Suprapubic skin (tissue), 4 donors: ENCODE measurements at regions not wholly inside any gene's neighbourhood (a gene's known extent, or its start where the extent isn't known, plus 50 kb on each side); places are given as distances from the start of the nearest gene placed in this dataset.

Experiments
- DNase-seq, 2 donors: peaks; one replicate each; pipeline ENCODE4 v3.0.0-alpha.2; 2019; ENCODE audit warnings: low spot score in 2 of 2
- H3K27ac ChIP-seq: fragments of 200-600 bp; sonication (generic); one replicate; pipeline ENCODE4 v1.5.1; 2019
- H3K27me3 ChIP-seq: fragments of 200-600 bp; sonication (generic); one replicate; pipeline ENCODE4 v1.5.1; 2019
- H3K36me3 ChIP-seq: fragments of 200-600 bp; sonication (generic); one replicate; pipeline ENCODE4 v1.5.1; 2019
- H3K4me1 ChIP-seq: fragments of 200-600 bp; sonication (generic); one replicate; pipeline ENCODE4 v1.5.1; 2019
- H3K4me3 ChIP-seq: fragments of 200-600 bp; sonication (generic); one replicate; pipeline ENCODE4 v1.5.1; 2019; ENCODE audit warnings: mild to moderate bottlenecking
- H3K9me3 ChIP-seq: fragments of 200-600 bp; sonication (generic); one replicate; pipeline ENCODE4 v1.5.1; 2019
- EP300 ChIP-seq: sonication (generic); formaldehyde crosslinking; IDR thresholded peaks from one replicate; pipeline ENCODE4 v1.6.1; 2017; ENCODE audit warnings: antibody characterized with exemption
- POLR2A ChIP-seq, 2 donors: fragments of 450-650 bp; IDR thresholded peaks; one replicate each; pipeline ENCODE4 v1.6.1; 2017; ENCODE audit warnings: antibody characterized with exemption in 2 of 2, mild to moderate bottlenecking in 2 of 2, moderate library complexity in 2 of 2
- POLR2AphosphoS5 ChIP-seq, 3 donors: sonication (generic); formaldehyde crosslinking; IDR thresholded peaks; one replicate each; pipeline ENCODE4 v1.6.1; 2017; ENCODE audit warnings: antibody characterized with exemption in 3 of 3
- WGBS: methylation state at CpG from one replicate; pipeline ENCODE4 v1.1.5; 2018; 5-methylcytosine and 5-hydroxymethylcytosine counted together
- TF ChIP-seq, protein P1 (sequence below), 2 donors: fragments of 200-600 bp in 1 of 2; fragments of 450-650 bp in 1 of 2; sonication (generic) in 1 of 2; IDR thresholded peaks; one replicate each; pipeline ENCODE4 v1.5.1; 2016 to 2019; ENCODE audit warnings: antibody characterized with exemption in 2 of 2, mild to moderate bottlenecking in 1 of 2, moderate library complexity in 1 of 2

DNA sequence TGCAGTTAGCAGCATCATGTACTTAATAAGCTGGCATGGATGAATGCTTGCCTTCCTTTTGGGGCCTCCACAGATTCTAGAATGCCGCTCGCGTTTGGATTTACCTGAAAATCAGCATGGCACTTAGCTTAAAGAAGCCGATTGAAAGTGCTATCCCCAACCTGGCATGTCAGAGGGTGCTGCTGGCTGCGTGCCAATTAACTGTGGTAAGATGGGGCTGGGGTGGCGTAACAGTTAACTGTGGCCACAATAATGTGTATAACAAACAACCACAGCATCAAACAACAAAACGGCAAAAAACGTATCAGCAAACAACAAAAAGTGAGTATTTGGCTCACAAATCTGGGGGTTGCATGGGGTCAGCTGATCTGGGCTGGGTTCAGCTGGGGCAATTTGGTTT is 70.5 kb downstream of the CBLL2 start:
- no peak for DNase-seq
- TF ChIP-seq, protein P1, sequence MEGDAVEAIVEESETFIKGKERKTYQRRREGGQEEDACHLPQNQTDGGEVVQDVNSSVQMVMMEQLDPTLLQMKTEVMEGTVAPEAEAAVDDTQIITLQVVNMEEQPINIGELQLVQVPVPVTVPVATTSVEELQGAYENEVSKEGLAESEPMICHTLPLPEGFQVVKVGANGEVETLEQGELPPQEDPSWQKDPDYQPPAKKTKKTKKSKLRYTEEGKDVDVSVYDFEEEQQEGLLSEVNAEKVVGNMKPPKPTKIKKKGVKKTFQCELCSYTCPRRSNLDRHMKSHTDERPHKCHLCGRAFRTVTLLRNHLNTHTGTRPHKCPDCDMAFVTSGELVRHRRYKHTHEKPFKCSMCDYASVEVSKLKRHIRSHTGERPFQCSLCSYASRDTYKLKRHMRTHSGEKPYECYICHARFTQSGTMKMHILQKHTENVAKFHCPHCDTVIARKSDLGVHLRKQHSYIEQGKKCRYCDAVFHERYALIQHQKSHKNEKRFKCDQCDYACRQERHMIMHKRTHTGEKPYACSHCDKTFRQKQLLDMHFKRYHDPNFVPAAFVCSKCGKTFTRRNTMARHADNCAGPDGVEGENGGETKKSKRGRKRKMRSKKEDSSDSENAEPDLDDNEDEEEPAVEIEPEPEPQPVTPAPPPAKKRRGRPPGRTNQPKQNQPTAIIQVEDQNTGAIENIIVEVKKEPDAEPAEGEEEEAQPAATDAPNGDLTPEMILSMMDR (IDR thresholded peaks at IDR 0.05), result no peak
- TF ChIP-seq POLR2A (IDR thresholded peaks at IDR 0.05) (no peak), POLR2AphosphoS5 (IDR thresholded peaks at IDR 0.05) (no peak), EP300 (no peak)
- no peak overlapping the region for H3K4me3 ChIP-seq
- H3K27me3 ChIP-seq, result no peaks in the 10 kb centered on the region
- H3K4me1 ChIP-seq, result no peaks in the 10 kb centered on the region
- H3K36me3 ChIP-seq, result no peaks in the 10 kb centered on the region
- H3K27ac ChIP-seq, result no peak overlapping the region
- no peaks in the 10 kb centered on the region for H3K9me3 ChIP-seq
- WGBS, result 77% methylated on average over 8 of the region's 8 CpGs

DNA sequence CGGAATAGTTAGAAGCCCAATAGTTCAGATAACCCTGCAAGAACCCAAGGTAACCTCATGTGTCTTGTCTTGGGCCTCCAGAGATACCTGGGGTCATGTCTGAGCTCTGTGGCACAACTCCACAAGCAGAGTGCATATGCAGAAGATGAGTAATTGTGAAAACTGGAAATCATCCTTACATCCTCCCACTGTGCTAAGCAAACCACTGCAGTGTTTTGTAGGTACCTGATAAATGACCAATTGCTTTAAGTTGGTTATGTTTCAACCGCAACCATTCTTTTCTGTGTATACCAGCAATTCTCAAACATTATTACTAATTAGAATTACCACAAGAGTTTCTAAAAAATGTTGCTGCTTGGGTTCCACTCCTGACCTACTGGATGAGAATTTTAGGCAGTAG is 73.2 kb downstream of the CBLL2 start:
- no peak for DNase-seq
- H3K36me3 ChIP-seq, result no peaks in the 10 kb centered on the region
- no peak overlapping the region for H3K4me3 ChIP-seq
- no peak for TF ChIP-seq POLR2AphosphoS5 (IDR thresholded peaks at IDR 0.05)
- TF ChIP-seq, protein P1 (IDR thresholded peaks at IDR 0.05), result no peak
- TF ChIP-seq POLR2A (IDR thresholded peaks at IDR 0.05), result no peak
- no peak for TF ChIP-seq EP300
- no peaks in the 10 kb centered on the region for H3K27me3 ChIP-seq
- no peaks in the 10 kb centered on the region for H3K9me3 ChIP-seq
- H3K4me1 ChIP-seq, result no peaks in the 10 kb centered on the region
- 82% methylated on average over 2 of the region's 2 CpGs for WGBS
- no peak overlapping the region for H3K27ac ChIP-seq

DNA sequence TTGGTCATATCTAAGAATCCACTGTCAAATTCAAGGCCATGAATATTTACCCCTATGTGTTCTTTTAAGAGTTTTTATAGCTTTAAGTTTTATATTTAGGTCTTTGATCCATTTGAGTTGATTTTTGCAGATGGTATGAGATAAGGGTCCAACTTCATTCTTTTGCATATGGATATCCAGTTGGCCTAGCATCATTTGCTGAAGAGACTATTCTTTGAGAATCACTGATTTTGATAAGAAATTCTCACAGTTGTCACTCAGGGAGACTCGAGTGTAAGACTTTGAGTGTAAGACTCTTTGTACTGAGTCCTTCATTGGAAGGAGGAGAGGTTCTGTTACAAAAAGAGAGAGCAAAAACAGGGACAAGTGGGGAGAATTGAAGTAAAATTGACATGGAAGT is 74.8 kb downstream of the CBLL2 start:
- no peak for DNase-seq
- Histone ChIP-seq H3K4me1 (no peaks in the 10 kb centered on the region), H3K27me3 (no peaks in the 10 kb centered on the region), H3K36me3 (no peaks in the 10 kb centered on the region), H3K27ac (no peak overlapping the region), H3K9me3 (no peaks in the 10 kb centered on the region), H3K4me3 (no peak overlapping the region)
- 58% methylated on average over 1 of the region's 1 CpG for WGBS
- TF ChIP-seq POLR2AphosphoS5 (IDR thresholded peaks at IDR 0.05), result no peak
- TF ChIP-seq, protein P1 (IDR thresholded peaks at IDR 0.05), result no peak
- TF ChIP-seq EP300, result no peak
- no peak for TF ChIP-seq POLR2A (IDR thresholded peaks at IDR 0.05)

DNA sequence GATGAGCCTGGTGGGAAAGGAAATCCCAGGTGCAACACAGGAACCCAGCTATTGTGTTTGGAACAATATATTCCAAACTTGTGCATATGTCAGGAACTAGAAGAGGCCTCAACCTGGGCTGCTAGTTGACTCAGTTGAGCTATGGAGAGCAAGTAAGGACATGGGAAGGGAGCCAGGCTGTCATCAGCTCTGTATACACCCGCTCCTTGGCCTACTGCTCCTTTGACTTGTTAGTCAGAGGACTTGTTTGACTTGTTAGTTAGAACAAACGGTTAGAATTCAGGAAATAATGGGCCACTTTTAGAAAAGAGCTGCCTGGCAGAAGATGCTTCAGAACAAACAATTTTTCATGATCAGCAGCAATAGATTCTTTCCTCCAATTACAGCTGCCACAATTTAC is 76.4 kb downstream of the CBLL2 start:
- no peak for DNase-seq
- Histone ChIP-seq H3K4me3 (no peak overlapping the region), H3K4me1 (no peaks in the 10 kb centered on the region), H3K27me3 (no peaks in the 10 kb centered on the region), H3K27ac (no peak overlapping the region), H3K36me3 (no peaks in the 10 kb centered on the region), H3K9me3 (no peaks in the 10 kb centered on the region)
- WGBS, result 41% methylated on average over 2 of the region's 2 CpGs
- TF ChIP-seq POLR2AphosphoS5 (IDR thresholded peaks at IDR 0.05) (no peak), EP300 (no peak), POLR2A (IDR thresholded peaks at IDR 0.05) (no peak)
- TF ChIP-seq, protein P1 (IDR thresholded peaks at IDR 0.05), result no peak

DNA sequence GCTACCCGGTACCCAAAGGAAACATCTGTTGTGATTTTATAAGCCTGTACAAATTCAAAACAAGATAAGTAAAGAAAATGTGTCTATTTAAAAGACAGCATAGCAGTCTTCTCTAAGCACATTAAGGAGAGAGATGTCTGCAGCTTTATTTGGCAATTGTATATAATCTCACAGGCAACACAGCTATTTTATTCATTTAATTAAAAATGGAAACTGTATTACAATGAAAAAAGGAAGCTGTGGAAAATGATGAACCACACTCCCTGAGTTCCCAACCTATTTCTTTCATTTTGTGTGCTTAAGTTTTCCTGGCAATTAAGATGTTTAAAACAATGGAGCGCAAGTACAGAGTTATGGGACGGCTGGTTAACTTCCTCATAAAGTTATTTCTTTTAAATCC is 78.4 kb downstream of the CBLL2 start:
- H3K36me3 ChIP-seq, result no peaks in the 10 kb centered on the region
- no peaks in the 10 kb centered on the region for H3K9me3 ChIP-seq
- TF ChIP-seq, protein P1 (IDR thresholded peaks at IDR 0.05), result no peak
- TF ChIP-seq POLR2AphosphoS5 (IDR thresholded peaks at IDR 0.05) (no peak), EP300 (no peak), POLR2A (IDR thresholded peaks at IDR 0.05) (no peak)
- no peaks in the 10 kb centered on the region for H3K27me3 ChIP-seq
- no peak overlapping the region for H3K27ac ChIP-seq
- no peak for DNase-seq
- no peaks in the 10 kb centered on the region for H3K4me1 ChIP-seq
- no peak overlapping the region for H3K4me3 ChIP-seq
- WGBS, result 63% methylated on average over 3 of the region's 3 CpGs
